GM18870 (cell line): ENCODE measurements at regions not wholly inside any gene's neighbourhood (a gene's known extent, or its start where the extent isn't known, plus 50 kb on each side); places are given as distances from the start of the nearest gene placed in this dataset.

ENCODE experiments used
- ATAC-seq: cut with Tn5 transposase; IDR thresholded peaks from one replicate; pipeline ENCODE4 v1.9.1; 2021; ENCODE audit warnings: moderate library complexity; ENCODE audit not compliant: unreplicated experiment

GRCh38 chr5:96284727-96285389, 148.2 kb downstream of the PCSK1 start:
- ATAC-seq = no peak

GRCh38 chr5:96283589-96283988, 149.5 kb downstream of the PCSK1 start:
- no peak for ATAC-seq

- ATAC-seq = no peak
These were observed 151.0 kb downstream of the PCSK1 start for GRCh38 chr5:96282020-96282419.

- no peak for ATAC-seq
These were observed 152.1 kb downstream of the PCSK1 start for GRCh38 chr5:96280946-96281393.

GRCh38 chr5:96279801-96280542, 153.1 kb downstream of the PCSK1 start:
- peak; percentile 91 for ATAC-seq

GRCh38 chr5:96278981-96279380, 154.1 kb downstream of the PCSK1 start:
- ATAC-seq = no peak

- ATAC-seq = no peak
These were observed 158.0 kb downstream of the PCSK1 start for GRCh38 chr5:96275051-96275450.

- ATAC-seq = no peak
These were observed 167.6 kb downstream of the PCSK1 start for GRCh38 chr5:96265487-96265886.

- no peak for ATAC-seq
These were observed 169.0 kb downstream of the PCSK1 start for GRCh38 chr5:96264047-96264446.

- ATAC-seq = no peak
These were observed 170.9 kb downstream of the PCSK1 start for GRCh38 chr5:96262105-96262504.

GRCh38 chr5:96260009-96260408, 173.0 kb downstream of the PCSK1 start:
- ATAC-seq = no peak

- peak; percentile 52 for ATAC-seq
These were observed 173.8 kb downstream of the PCSK1 start for GRCh38 chr5:96259151-96259772.

- no peak for ATAC-seq
These were observed 174.4 kb downstream of the PCSK1 start for GRCh38 chr5:96258692-96259091.

GRCh38 chr5:96257904-96258303, 175.1 kb downstream of the PCSK1 start:
- ATAC-seq = no peak

GRCh38 chr5:96256795-96257470, 176.1 kb downstream of the PCSK1 start:
- no peak for ATAC-seq

- ATAC-seq = no peak
These were observed 177.9 kb downstream of the PCSK1 start for GRCh38 chr5:96254980-96255691.

GRCh38 chr5:96253140-96253539, 179.9 kb downstream of the PCSK1 start:
- ATAC-seq = no peak

GRCh38 chr5:96252596-96252995, 180.5 kb downstream of the PCSK1 start:
- no peak for ATAC-seq

GRCh38 chr5:96250782-96251181, 182.3 kb downstream of the PCSK1 start:
- ATAC-seq = no peak

- no peak for ATAC-seq
These were observed 184.9 kb downstream of the PCSK1 start for GRCh38 chr5:96248131-96248530.

GRCh38 chr5:96247708-96248107, 185.3 kb downstream of the PCSK1 start:
- no peak for ATAC-seq
